SK-N-SH (cell line): ENCODE measurements at regions not wholly inside any gene's neighbourhood (a gene's known extent, or its start where the extent isn't known, plus 50 kb on each side); places are given as distances from the start of the nearest gene placed in this dataset.

Experiments used
- CTCF ChIA-PET: fragments of 300-600, 350-600 bp; formaldehyde crosslinking; extraction: SDS; loops from one replicate; lab custom pipeline; 2021; lab: Yijun Ruan, JAX
- POLR2A ChIA-PET: fragments of 350-600 bp; sonication (Branson Sonifier 250); formaldehyde crosslinking; extraction: SDS; loops from one replicate; lab custom pipeline; 2020; ENCODE audit warnings: antibody characterized with exemption, inconsistent platforms; lab: Yijun Ruan, JAX
- DNase-seq: peaks from one replicate; pipeline ENCODE4 v3.0.0; 2012
- H2AFZ ChIP-seq: fragments of 200-600 bp; sonication (generic); 2 replicates; pipeline ENCODE4 v1.8.1; 2016; ENCODE audit warnings: antibody characterized with exemption, mild to moderate bottlenecking, low read depth
- H3F3A ChIP-seq: fragments of 200-600 bp; sonication (generic); replicated peaks from 2 replicates; pipeline ENCODE3; 2016; ENCODE audit warnings: antibody characterized with exemption, mild to moderate bottlenecking; ENCODE audit not compliant: insufficient read depth
- H3K27ac ChIP-seq, 2 experiments: fragments of 200-500 bp in 1 of 2; fragments of 200-600 bp in 1 of 2; sonication (Bioruptor generic) in 1 of 2; sonication (generic), shearing (Covaris generic) in 1 of 2; 2 replicates each; pipeline versions ENCODE4 v1.5.1 to v1.6.1; 2014 to 2016; ENCODE audit warnings: low read depth in 2 of 2, inconsistent platforms in 1 of 2, low read length in 1 of 2, mild to moderate bottlenecking in 1 of 2, mixed read lengths in 1 of 2
- H3K27me3 ChIP-seq: fragments of 200-600 bp; sonication (generic), shearing (Covaris generic); 2 replicates; pipeline ENCODE4 v1.6.1; 2016; ENCODE audit warnings: mixed run types; ENCODE audit not compliant: insufficient read depth
- H3K36me3 ChIP-seq, 2 experiments: fragments of 200-500 bp in 1 of 2; fragments of 200-600 bp in 1 of 2; sonication (Bioruptor generic) in 1 of 2; sonication (generic) in 1 of 2; replicated peaks in 1 of 2; 2 replicates each; pipeline versions ENCODE3 to v1.5.1; 2014 to 2016; ENCODE audit warnings: low read length in 1 of 2, mild to moderate bottlenecking in 1 of 2; ENCODE audit not compliant: insufficient read depth in 2 of 2, control insufficient read depth in 1 of 2
- H3K4me1 ChIP-seq, 2 experiments: fragments of 200-500 bp in 1 of 2; fragments of 200-600 bp in 1 of 2; sonication (Bioruptor generic) in 1 of 2; sonication (generic), shearing (Covaris generic) in 1 of 2; 2 replicates each; pipeline versions ENCODE4 v1.5.1 to v1.6.1; 2014 to 2016; ENCODE audit warnings: low read depth in 1 of 2, low read length in 1 of 2, mixed run types in 1 of 2; ENCODE audit not compliant: insufficient read depth in 2 of 2, control insufficient read depth in 1 of 2
- H3K4me2 ChIP-seq: fragments of 200-600 bp; sonication (generic), shearing (Covaris generic); 2 replicates; pipeline ENCODE4 v1.6.1; 2017; ENCODE audit warnings: mixed run types
- H3K4me3 ChIP-seq, 2 experiments: fragments of 200-500 bp in 1 of 2; fragments of 200-600 bp in 1 of 2; sonication (Bioruptor generic) in 1 of 2; sonication (generic), shearing (Covaris generic) in 1 of 2; 2 replicates each; pipeline versions ENCODE4 v1.5.1 to v1.8.1; 2014 to 2016; ENCODE audit warnings: low read depth in 2 of 2, inconsistent platforms in 1 of 2, low read length in 1 of 2, mild to moderate bottlenecking in 1 of 2, mixed read lengths in 1 of 2, moderate library complexity in 1 of 2
- H3K79me2 ChIP-seq: fragments of 200-600 bp; sonication (generic); 2 replicates; pipeline ENCODE4 v1.8.1; 2017; ENCODE audit warnings: mild to moderate bottlenecking; ENCODE audit not compliant: insufficient read depth
- H3K9ac ChIP-seq: fragments of 200-600 bp; sonication (generic); 2 replicates; pipeline ENCODE4 v1.6.1; 2017; ENCODE audit warnings: mixed run types
- H3K9me2 ChIP-seq: fragments of 200-600 bp; sonication (generic); 2 replicates; pipeline ENCODE4 v1.6.1; 2017; ENCODE audit warnings: mixed run types
- H3K9me3 ChIP-seq: fragments of 200-600 bp; sonication (generic); 2 replicates; pipeline ENCODE4 v1.6.1; 2017; ENCODE audit warnings: mixed run types, mild to moderate bottlenecking, moderate library complexity
- H4K20me1 ChIP-seq: fragments of 200-600 bp; sonication (generic); 2 replicates; pipeline ENCODE4 v1.6.1; 2017; ENCODE audit warnings: mild to moderate bottlenecking, mixed run types; ENCODE audit not compliant: insufficient read depth
- CHD2 ChIP-seq: fragments of 150-350 bp; IDR thresholded peaks from 2 replicates; pipeline ENCODE4 v1.6.1; 2018; ENCODE audit warnings: low read length; ENCODE audit not compliant: partially characterized antibody
- ELF1 ChIP-seq: IDR thresholded peaks from 2 replicates; pipeline ENCODE4 v1.4.0; 2012
- EP300 ChIP-seq, 2 experiments: IDR thresholded peaks; 2 replicates each; pipeline versions ENCODE4 v1.4.0 to v1.6.1; 2012; ENCODE audit warnings: borderline replicate concordance in 1 of 2, low read depth in 1 of 2, low read length in 1 of 2
- EZH2phosphoT487 ChIP-seq: fragments of 200-600 bp; sonication (generic); IDR thresholded peaks from 2 replicates; pipeline ENCODE4 v1.6.1; 2017; ENCODE audit warnings: low read depth, mixed run types, mild to moderate bottlenecking, antibody characterized with exemption, moderate library complexity, borderline replicate concordance
- FOSL2 ChIP-seq: IDR thresholded peaks from 2 replicates; pipeline ENCODE4 v1.4.0; 2012; ENCODE audit warnings: low read depth, mild to moderate bottlenecking, moderate library complexity, borderline replicate concordance
- FOXJ3 ChIP-seq: sonication (generic); formaldehyde crosslinking; IDR thresholded peaks from 2 replicates; pipeline ENCODE4 v1.5.1; 2020; ENCODE audit warnings: mild to moderate bottlenecking, missing genetic modification reagents
- GABPA ChIP-seq: IDR thresholded peaks from 2 replicates; pipeline ENCODE4 v1.4.0; 2012; ENCODE audit warnings: low read depth, mild to moderate bottlenecking
- NFIC ChIP-seq: IDR thresholded peaks from 2 replicates; pipeline ENCODE4 v1.4.0; 2012; ENCODE audit warnings: borderline replicate concordance
- POLR2AphosphoS5 ChIP-seq: IDR thresholded peaks from 2 replicates; pipeline ENCODE4 v1.6.1; 2012; ENCODE audit warnings: low read depth, low read length
- RFX5 ChIP-seq: IDR thresholded peaks from 2 replicates; pipeline ENCODE4 v1.6.1; 2012; ENCODE audit warnings: mild to moderate bottlenecking, improper control_type of control experiment, low read length
- SMC3 ChIP-seq: IDR thresholded peaks from 2 replicates; pipeline ENCODE4 v1.6.1; 2012; ENCODE audit warnings: low read depth, low read length, improper control_type of control experiment
- TCF12 ChIP-seq: IDR thresholded peaks from 2 replicates; pipeline ENCODE4 v1.4.0; 2012
- YY1 ChIP-seq: IDR thresholded peaks from 2 replicates; pipeline ENCODE4 v1.4.0; 2012; ENCODE audit warnings: low read depth, mild to moderate bottlenecking
- WGBS: methylation state at CpG from one replicate; pipeline ENCODE4 v1.1.6; 2017; ENCODE audit warnings: low lambda C conversion rate; 5-methylcytosine and 5-hydroxymethylcytosine counted together
- TF ChIP-seq, protein P1 (sequence below): IDR thresholded peaks from 2 replicates; pipeline ENCODE4 v1.4.0; 2012; ENCODE audit warnings: low read depth
- TF ChIP-seq, protein P2 (sequence below): IDR thresholded peaks from 2 replicates; pipeline ENCODE4 v1.6.1; 2012; ENCODE audit warnings: mild to moderate bottlenecking, low read depth, low read length, moderate library complexity
- TF ChIP-seq, protein P3 (sequence below): IDR thresholded peaks from 2 replicates; pipeline ENCODE4; 2012
- TF ChIP-seq, protein P4 (sequence below): fragments of 200-600 bp; sonication (generic); IDR thresholded peaks from 2 replicates; pipeline ENCODE4 v1.6.1; 2017; ENCODE audit warnings: antibody characterized with exemption, mild to moderate bottlenecking, moderate library complexity
- TF ChIP-seq, protein P5 (sequence below): IDR thresholded peaks from 2 replicates; pipeline ENCODE4 v1.4.0; 2012; ENCODE audit warnings: low read depth, borderline replicate concordance

DNA sequence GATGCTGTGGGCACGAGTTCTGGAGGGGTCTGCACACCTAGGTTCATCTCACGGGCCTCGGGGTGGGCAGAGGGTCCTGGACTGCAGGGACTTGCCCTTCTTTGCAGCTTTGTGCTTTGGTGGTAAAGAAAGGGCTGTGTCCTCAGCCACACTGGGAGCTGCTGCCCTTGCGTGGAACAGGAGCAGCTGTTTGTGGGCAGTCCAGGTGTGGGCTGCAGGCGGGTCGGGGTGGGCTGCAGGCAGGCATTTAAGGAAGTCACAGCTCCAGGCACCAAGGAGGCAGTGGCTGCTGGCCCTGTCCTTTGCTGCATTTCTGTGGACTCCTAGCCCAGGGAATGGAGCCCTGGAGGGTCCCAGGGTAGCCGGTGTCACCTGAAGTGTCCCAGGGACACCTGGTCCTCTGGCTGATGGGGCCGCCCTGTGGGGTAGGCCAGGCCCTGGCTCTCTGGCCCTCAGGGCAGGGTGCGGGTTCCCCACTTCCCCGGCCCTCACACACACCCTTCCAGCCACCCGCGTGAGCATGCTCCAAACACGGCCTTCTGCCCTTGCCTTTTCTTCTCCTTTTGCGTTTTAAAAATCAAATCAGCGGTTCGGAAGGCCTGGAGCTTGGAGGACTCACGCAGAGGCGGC, 1240.3 kb downstream of the BRD1 start:
- no peak overlapping the region for H2AFZ ChIP-seq
- no peak overlapping the region for H3K27ac ChIP-seq
- no peaks in the 10 kb centered on the region for H3K79me2 ChIP-seq
- H3K27me3 ChIP-seq: 0 out of 2 replicates have a peak, but pooled peaks cover 6% of the 10 kb centered on the region
- no peak overlapping the region for H3K4me3 ChIP-seq
- no peak overlapping the region for H3K4me2 ChIP-seq
- no peaks in the 10 kb centered on the region for H3K9me3 ChIP-seq
- TF ChIP-seq, protein P1, sequence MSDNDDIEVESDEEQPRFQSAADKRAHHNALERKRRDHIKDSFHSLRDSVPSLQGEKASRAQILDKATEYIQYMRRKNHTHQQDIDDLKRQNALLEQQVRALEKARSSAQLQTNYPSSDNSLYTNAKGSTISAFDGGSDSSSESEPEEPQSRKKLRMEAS: no peak
- TF ChIP-seq YY1 (no peak), GABPA (no peak), EZH2phosphoT487 (no peak), EP300 (IDR thresholded peaks at IDR 0.05; ENCODE audit: borderline replicate concordance in 1 of 2, low read depth in 1 of 2, low read length in 1 of 2) (no peak), POLR2AphosphoS5 (no peak), NFIC (no peak), ELF1 (no peak), FOSL2 (no peak), FOXJ3 (CRISPR knock-in tag) (no peak), TCF12 (no peak), SMC3 (no peak), RFX5 (no peak), CHD2 (no peak)
- TF ChIP-seq, protein P2, sequence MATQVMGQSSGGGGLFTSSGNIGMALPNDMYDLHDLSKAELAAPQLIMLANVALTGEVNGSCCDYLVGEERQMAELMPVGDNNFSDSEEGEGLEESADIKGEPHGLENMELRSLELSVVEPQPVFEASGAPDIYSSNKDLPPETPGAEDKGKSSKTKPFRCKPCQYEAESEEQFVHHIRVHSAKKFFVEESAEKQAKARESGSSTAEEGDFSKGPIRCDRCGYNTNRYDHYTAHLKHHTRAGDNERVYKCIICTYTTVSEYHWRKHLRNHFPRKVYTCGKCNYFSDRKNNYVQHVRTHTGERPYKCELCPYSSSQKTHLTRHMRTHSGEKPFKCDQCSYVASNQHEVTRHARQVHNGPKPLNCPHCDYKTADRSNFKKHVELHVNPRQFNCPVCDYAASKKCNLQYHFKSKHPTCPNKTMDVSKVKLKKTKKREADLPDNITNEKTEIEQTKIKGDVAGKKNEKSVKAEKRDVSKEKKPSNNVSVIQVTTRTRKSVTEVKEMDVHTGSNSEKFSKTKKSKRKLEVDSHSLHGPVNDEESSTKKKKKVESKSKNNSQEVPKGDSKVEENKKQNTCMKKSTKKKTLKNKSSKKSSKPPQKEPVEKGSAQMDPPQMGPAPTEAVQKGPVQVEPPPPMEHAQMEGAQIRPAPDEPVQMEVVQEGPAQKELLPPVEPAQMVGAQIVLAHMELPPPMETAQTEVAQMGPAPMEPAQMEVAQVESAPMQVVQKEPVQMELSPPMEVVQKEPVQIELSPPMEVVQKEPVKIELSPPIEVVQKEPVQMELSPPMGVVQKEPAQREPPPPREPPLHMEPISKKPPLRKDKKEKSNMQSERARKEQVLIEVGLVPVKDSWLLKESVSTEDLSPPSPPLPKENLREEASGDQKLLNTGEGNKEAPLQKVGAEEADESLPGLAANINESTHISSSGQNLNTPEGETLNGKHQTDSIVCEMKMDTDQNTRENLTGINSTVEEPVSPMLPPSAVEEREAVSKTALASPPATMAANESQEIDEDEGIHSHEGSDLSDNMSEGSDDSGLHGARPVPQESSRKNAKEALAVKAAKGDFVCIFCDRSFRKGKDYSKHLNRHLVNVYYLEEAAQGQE: no peak
- TF ChIP-seq, protein P3, sequence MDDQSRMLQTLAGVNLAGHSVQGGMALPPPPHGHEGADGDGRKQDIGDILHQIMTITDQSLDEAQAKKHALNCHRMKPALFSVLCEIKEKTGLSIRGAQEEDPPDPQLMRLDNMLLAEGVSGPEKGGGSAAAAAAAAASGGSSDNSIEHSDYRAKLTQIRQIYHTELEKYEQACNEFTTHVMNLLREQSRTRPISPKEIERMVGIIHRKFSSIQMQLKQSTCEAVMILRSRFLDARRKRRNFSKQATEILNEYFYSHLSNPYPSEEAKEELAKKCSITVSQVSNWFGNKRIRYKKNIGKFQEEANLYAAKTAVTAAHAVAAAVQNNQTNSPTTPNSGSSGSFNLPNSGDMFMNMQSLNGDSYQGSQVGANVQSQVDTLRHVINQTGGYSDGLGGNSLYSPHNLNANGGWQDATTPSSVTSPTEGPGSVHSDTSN: no peak
- TF ChIP-seq, protein P4, sequence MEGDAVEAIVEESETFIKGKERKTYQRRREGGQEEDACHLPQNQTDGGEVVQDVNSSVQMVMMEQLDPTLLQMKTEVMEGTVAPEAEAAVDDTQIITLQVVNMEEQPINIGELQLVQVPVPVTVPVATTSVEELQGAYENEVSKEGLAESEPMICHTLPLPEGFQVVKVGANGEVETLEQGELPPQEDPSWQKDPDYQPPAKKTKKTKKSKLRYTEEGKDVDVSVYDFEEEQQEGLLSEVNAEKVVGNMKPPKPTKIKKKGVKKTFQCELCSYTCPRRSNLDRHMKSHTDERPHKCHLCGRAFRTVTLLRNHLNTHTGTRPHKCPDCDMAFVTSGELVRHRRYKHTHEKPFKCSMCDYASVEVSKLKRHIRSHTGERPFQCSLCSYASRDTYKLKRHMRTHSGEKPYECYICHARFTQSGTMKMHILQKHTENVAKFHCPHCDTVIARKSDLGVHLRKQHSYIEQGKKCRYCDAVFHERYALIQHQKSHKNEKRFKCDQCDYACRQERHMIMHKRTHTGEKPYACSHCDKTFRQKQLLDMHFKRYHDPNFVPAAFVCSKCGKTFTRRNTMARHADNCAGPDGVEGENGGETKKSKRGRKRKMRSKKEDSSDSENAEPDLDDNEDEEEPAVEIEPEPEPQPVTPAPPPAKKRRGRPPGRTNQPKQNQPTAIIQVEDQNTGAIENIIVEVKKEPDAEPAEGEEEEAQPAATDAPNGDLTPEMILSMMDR: no peak
- TF ChIP-seq, protein P5, sequence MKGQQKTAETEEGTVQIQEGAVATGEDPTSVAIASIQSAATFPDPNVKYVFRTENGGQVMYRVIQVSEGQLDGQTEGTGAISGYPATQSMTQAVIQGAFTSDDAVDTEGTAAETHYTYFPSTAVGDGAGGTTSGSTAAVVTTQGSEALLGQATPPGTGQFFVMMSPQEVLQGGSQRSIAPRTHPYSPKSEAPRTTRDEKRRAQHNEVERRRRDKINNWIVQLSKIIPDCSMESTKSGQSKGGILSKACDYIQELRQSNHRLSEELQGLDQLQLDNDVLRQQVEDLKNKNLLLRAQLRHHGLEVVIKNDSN: no peak
- H3K4me1 ChIP-seq: peaks cover 0 to 7% of the 10 kb centered on the region in 2 experiments; a peak in 1 of 4 replicates
- H4K20me1 ChIP-seq: no peaks in the 10 kb centered on the region
- WGBS: 39% methylated on average over 12 of the region's 18 CpGs
- H3F3A ChIP-seq: peaks cover 7% of the 10 kb centered on the region
- H3K9ac ChIP-seq: no peak overlapping the region
- POLR2A ChIA-PET: no interaction called here
- H3K9me2 ChIP-seq: no peaks in the 10 kb centered on the region
- no peak for DNase-seq
- no peaks in the 10 kb centered on the region for H3K36me3 ChIP-seq
- CTCF ChIA-PET: interaction anchor here (0.9 to 1.3 kb wide), 2 partner anchors 11 to 718 kb away, joined by 3 to 4 read pairs; no protein-coding TSS in a partner anchor
